GM12878 (cell line): ENCODE measurements at regions not wholly inside any gene's neighbourhood (a gene's known extent, or its start where the extent isn't known, plus 50 kb on each side); places are given as distances from the start of the nearest gene placed in this dataset.
"Not testable (repeated sequence)": the region's sequence is repeated elsewhere in the genome, so short reads cannot be mapped to it uniquely, and the experiment has no call there.

ENCODE experiments used
- ATAC-seq: fragments of 200-7000 bp; cut with Tn5 transposase; 3 replicates; pipeline ENCODE4 v1.9.1; 2020; ENCODE audit warnings: mild to moderate bottlenecking, moderate library complexity
- BruUV-seq: library from RNA; stranded (reverse); fragments of 400-500 nt; replicated peaks from 2 replicates; lab custom pipeline; 2021; lab: Mats Ljungman, UMichigan
- CTCF ChIA-PET: fragments of 300-600 bp; sonication (Branson Sonifier 250); formaldehyde crosslinking; extraction: SDS; loops from one replicate; lab custom pipeline; 2021; ENCODE audit warnings: inconsistent platforms; lab: Yijun Ruan, JAX
- POLR2A ChIA-PET: fragments of 350-600 bp; formaldehyde crosslinking; extraction: SDS; loops from one replicate; lab custom pipeline; 2021; ENCODE audit warnings: inconsistent platforms; lab: Charles Lee
- RAD21 ChIA-PET: fragments of 300-600 bp; sonication (Branson Sonifier 250); formaldehyde crosslinking; loops from one replicate; lab custom pipeline; 2023; ENCODE audit warnings: antibody characterized with exemption; ENCODE audit not compliant: unreplicated experiment; lab: Charles Lee
- SMC1A ChIA-PET: fragments of 300-600 bp; sonication (Branson Sonifier 250); formaldehyde crosslinking; loops from one replicate; lab custom pipeline; 2023; ENCODE audit not compliant: unreplicated experiment, uncharacterized antibody; lab: Charles Lee
- DNase-seq: peaks from one replicate; pipeline ENCODE4 v3.0.0-alpha.2; 2011; ENCODE audit warnings: low read depth, low spot score
- FAIRE-seq: peaks from 3 replicates; lab custom pipeline; 2011; peaks lifted over from hg19 to GRCh38; lab: Jason Lieb, UNC
- H2AFZ ChIP-seq: 2 replicates; pipeline ENCODE4 v1.6.0; 2011; ENCODE audit warnings: low read depth, low read length, control low read depth; ENCODE audit not compliant: control insufficient read depth
- H3K27ac ChIP-seq: 2 replicates; pipeline ENCODE4 v1.5.1; 2011; ENCODE audit warnings: control low read depth; ENCODE audit not compliant: control insufficient read depth, insufficient read depth
- H3K27me3 ChIP-seq, 2 experiments: replicated peaks in 1 of 2; 2 replicates each; pipeline versions ENCODE4 v1.6.0 to v1.6.1; 2011; ENCODE audit warnings: low read length in 1 of 2; ENCODE audit not compliant: control insufficient read depth in 2 of 2, insufficient read depth in 2 of 2
- H3K36me3 ChIP-seq, 2 experiments: 2 replicates each; pipeline ENCODE4 v1.5.1; 2011; ENCODE audit warnings: low read length in 1 of 2; ENCODE audit not compliant: control insufficient read depth in 2 of 2, insufficient read depth in 2 of 2
- H3K4me1 ChIP-seq: 2 replicates; pipeline ENCODE4 v1.6.1; 2011; ENCODE audit warnings: mild to moderate bottlenecking, low read length, moderate library complexity, mixed read lengths; ENCODE audit not compliant: control insufficient read depth, insufficient read depth
- H3K4me2 ChIP-seq: 2 replicates; pipeline ENCODE4 v1.6.0; 2011; ENCODE audit warnings: control low read depth; ENCODE audit not compliant: control insufficient read depth, insufficient read depth
- H3K4me3 ChIP-seq: fragments of 200-600 bp; sonication (generic); 2 replicates; pipeline ENCODE4 v1.5.1; 2016
- H3K79me2 ChIP-seq: 2 replicates; pipeline ENCODE4 v1.6.0; 2011; ENCODE audit warnings: low read length; ENCODE audit not compliant: control insufficient read depth, insufficient read depth
- H3K9ac ChIP-seq: 2 replicates; pipeline ENCODE4 v1.8.0; 2011; ENCODE audit warnings: low read length, control low read depth, mixed read lengths; ENCODE audit not compliant: control insufficient read depth, insufficient read depth
- H3K9me3 ChIP-seq: replicated peaks from 3 replicates; pipeline ENCODE4 v1.5.1; 2011; ENCODE audit warnings: mild to moderate bottlenecking, low read length; ENCODE audit not compliant: control insufficient read depth, insufficient read depth
- H4K20me1 ChIP-seq: 2 replicates; pipeline ENCODE4 v1.6.0; 2011; ENCODE audit not compliant: control insufficient read depth, insufficient read depth
- LARP7 ChIP-seq: fragments of 450-650 bp; IDR thresholded peaks from 2 replicates; pipeline ENCODE4 v1.6.1; 2017; ENCODE audit warnings: mild to moderate bottlenecking
- MYC ChIP-seq: IDR thresholded peaks from 2 replicates; pipeline ENCODE4 v1.6.1; 2011; ENCODE audit warnings: mild to moderate bottlenecking, low read length, moderate library complexity, inconsistent platforms; ENCODE audit not compliant: insufficient read depth, insufficient replicate concordance, insufficient read length, severe bottlenecking
- NKRF ChIP-seq: fragments of 450-650 bp; conservative IDR thresholded peaks from 2 replicates; pipeline ENCODE4 v1.6.1; 2017; ENCODE audit warnings: mild to moderate bottlenecking, moderate library complexity
- PML ChIP-seq: IDR thresholded peaks from 2 replicates; pipeline ENCODE4 v1.6.1; 2012; ENCODE audit warnings: low read length, inconsistent platforms
- RCOR1 ChIP-seq: conservative IDR thresholded peaks from 2 replicates; pipeline ENCODE4 v1.6.1; 2012; ENCODE audit warnings: low read depth, low read length, improper control_type of control experiment
- SMC3 ChIP-seq: IDR thresholded peaks from 2 replicates; pipeline ENCODE4 v1.6.1; 2011; ENCODE audit warnings: low read length, improper control_type of control experiment, borderline replicate concordance
- TCF3 ChIP-seq: IDR thresholded peaks from 2 replicates; pipeline ENCODE4 v1.6.1; 2012; ENCODE audit warnings: low read depth, mild to moderate bottlenecking, low read length, borderline replicate concordance; ENCODE audit not compliant: insufficient read depth
- ZNF24 ChIP-seq: fragments of 450-650 bp; IDR thresholded peaks from 2 replicates; pipeline ENCODE4 v1.6.1; 2017; ENCODE audit warnings: antibody characterized with exemption, mild to moderate bottlenecking
- WGBS: methylation state at CpG from one replicate; pipeline ENCODE4 v1.1.6; 2016; ENCODE audit warnings: low lambda C conversion rate; ENCODE audit not compliant: insufficient replicate concordance, insufficient coverage; ENCODE audit errors: missing lambda C conversion rate; 5-methylcytosine and 5-hydroxymethylcytosine counted together
- in situ Hi-C: fragments of 300-500 bp; cut with MboI; formaldehyde crosslinking; loops from 9 replicates; pipeline ENCODE4 v1.14.3; 2018; ENCODE audit warnings: mixed read lengths
- intact Hi-C: fragments of 100-400 bp; cut with micrococcal nuclease; formaldehyde crosslinking; loops from one replicate; pipeline ENCODE4 v1.14.2; 2022; ENCODE audit not compliant: unreplicated experiment

DNA sequence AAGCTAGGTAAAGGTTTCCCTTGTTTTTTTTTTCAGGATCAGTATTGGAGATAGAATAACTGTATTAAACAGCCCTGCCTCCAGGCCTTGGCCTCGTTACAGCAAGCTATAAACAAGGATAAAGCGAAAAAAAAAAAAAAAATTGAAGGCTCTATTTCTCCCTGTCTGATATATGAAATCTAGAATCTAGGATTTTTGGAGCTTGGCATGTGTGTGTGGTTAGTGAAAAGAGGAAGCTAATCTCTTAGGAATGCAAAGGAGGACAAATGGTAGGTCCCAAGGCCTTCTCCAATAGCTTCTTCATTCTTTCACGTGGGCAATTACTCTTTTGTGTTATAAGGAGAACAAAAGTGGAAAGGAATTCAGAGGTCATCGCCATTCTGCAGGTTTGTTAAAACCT is 470.3 kb downstream of the TMEM114 start (continued):
- TF ChIP-seq NKRF, result no peak
- TF ChIP-seq LARP7, result no peak
- no peak for TF ChIP-seq RCOR1
- no peak for TF ChIP-seq PML
- TF ChIP-seq ZNF24, result no peak
- TF ChIP-seq SMC3, result no peak

DNA sequence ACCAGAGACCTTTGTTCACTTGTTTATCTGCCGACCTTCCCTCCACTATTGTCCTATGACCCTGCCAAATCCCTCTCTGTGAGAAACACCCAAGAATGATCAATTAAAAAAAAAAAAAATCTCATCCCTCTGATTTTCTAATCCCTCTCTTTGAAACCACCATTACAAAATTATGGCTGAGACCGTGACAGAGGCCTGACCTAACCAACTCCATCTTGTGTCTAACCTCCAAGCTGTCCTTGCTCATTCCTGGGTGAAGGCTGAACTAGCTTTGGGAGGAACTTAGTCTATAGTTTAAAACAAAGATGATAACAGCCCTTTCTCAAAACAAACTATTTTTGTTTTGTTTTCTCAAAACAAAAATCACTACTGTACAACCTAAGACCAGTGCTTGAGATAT is 474.5 kb downstream of the TMEM114 start:
- 8% methylated on average over 2 of the region's 2 CpGs for WGBS
- RAD21 ChIA-PET, result no interaction called here
- ATAC-seq (no peak), DNase-seq (no peak), FAIRE-seq (no peak)
- Histone ChIP-seq H3K4me2 (no peak overlapping the region), H3K36me3 (no peaks in the 10 kb centered on the region), H3K79me2 (no peaks in the 10 kb centered on the region), H3K4me1 (no peaks in the 10 kb centered on the region), H3K4me3 (no peak overlapping the region), H2AFZ (no peak overlapping the region), H3K27ac (no peak overlapping the region), H3K9me3 (no peaks in the 10 kb centered on the region), H3K27me3 (no peaks in the 10 kb centered on the region), H3K9ac (no peak overlapping the region), H4K20me1 (no peaks in the 10 kb centered on the region)
- CTCF ChIA-PET, result no interaction called here
- BruUV-seq, result no TSS peak
- POLR2A ChIA-PET, result no interaction called here
- TF ChIP-seq MYC (no peak), TCF3 (no peak)
- intact Hi-C loops, result no loop called here
- SMC1A ChIA-PET, result no interaction called here
- in situ Hi-C loops, result no loop called here

DNA sequence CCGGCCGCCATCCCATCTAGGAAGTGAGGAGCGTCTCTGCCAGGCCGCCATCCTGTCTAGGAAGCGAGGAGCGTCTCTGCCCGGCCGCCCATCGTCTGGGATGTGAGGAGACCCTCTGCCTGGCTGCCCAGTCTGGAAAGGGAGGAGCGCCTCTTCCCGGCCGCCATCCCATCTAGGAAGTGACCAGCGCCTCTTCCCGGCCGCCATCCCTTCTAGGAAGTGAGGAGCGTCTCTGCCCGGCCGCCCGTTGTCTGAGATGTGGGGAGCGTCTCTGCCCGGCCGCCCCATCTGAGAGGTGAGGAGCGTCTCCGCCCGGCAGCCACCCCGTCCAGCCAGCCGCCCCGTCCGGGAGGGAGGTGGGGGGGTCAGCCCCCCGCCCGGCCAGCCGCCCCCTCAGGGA is 475.4 kb downstream of the TMEM114 start:
- H3K4me3 ChIP-seq, ATAC-seq, BruUV-seq, H3K9me3 ChIP-seq, H3K4me1 ChIP-seq, H4K20me1 ChIP-seq, DNase-seq, H3K27ac ChIP-seq, H3K4me2 ChIP-seq, SMC1A ChIA-PET, H3K36me3 ChIP-seq, CTCF ChIA-PET, H3K79me2 ChIP-seq, H3K9ac ChIP-seq, RAD21 ChIA-PET, H3K27me3 ChIP-seq, FAIRE-seq, in situ Hi-C loops, H2AFZ ChIP-seq, intact Hi-C loops, POLR2A ChIA-PET: not testable (repeated sequence)
- 78% methylated on average over 26 of the region's 32 CpGs for WGBS
